ENCODE measurements at regions not wholly inside any gene's neighbourhood (a gene's known extent, or its start where the extent isn't known, plus 50 kb on each side); places are given as distances from the start of the nearest gene placed in this dataset.

- TF ChIP-seq, protein P1, sequence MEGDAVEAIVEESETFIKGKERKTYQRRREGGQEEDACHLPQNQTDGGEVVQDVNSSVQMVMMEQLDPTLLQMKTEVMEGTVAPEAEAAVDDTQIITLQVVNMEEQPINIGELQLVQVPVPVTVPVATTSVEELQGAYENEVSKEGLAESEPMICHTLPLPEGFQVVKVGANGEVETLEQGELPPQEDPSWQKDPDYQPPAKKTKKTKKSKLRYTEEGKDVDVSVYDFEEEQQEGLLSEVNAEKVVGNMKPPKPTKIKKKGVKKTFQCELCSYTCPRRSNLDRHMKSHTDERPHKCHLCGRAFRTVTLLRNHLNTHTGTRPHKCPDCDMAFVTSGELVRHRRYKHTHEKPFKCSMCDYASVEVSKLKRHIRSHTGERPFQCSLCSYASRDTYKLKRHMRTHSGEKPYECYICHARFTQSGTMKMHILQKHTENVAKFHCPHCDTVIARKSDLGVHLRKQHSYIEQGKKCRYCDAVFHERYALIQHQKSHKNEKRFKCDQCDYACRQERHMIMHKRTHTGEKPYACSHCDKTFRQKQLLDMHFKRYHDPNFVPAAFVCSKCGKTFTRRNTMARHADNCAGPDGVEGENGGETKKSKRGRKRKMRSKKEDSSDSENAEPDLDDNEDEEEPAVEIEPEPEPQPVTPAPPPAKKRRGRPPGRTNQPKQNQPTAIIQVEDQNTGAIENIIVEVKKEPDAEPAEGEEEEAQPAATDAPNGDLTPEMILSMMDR (IDR thresholded peaks at IDR 0.05; ENCODE audit: low read depth, low read length): no peak
- H3K4me3 ChIP-seq (ENCODE audit: low read depth, low read length): no peak overlapping the region
Measured at GRCh38 chr18:56509656-56510055, 128.7 kb downstream of the TXNL1 start.

GRCh38 chr18:56508370-56509036 is 129.9 kb downstream of the TXNL1 start:
- H3K4me3 ChIP-seq (ENCODE audit: low read depth, low read length): no peak overlapping the region
- TF ChIP-seq, protein P1 (IDR thresholded peaks at IDR 0.05; ENCODE audit: low read depth, low read length): no peak

DNA sequence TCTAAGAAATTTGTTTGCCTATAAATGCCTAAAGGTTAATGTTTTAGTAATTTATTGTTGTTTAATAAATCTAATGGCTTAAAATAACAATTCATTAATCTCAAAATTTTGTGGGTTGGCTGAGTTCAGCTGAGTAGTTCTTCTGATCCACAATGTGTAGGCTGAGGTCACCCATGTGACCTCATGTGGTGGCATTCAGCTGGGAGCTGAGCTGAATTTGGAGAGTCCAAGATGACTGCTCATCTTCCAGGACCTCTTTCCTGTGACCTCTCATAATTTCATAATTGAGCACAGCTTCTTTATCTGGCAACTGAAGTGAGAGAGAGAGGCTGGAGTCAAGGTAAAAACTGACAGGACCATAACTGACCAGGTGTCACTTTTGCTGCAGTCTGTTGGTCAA is 132.4 kb downstream of the TXNL1 start:
- TF ChIP-seq, protein P1 (IDR thresholded peaks at IDR 0.05; ENCODE audit: low read depth, low read length): no peak
- H3K4me3 ChIP-seq (ENCODE audit: low read depth, low read length): no peak overlapping the region

DNA sequence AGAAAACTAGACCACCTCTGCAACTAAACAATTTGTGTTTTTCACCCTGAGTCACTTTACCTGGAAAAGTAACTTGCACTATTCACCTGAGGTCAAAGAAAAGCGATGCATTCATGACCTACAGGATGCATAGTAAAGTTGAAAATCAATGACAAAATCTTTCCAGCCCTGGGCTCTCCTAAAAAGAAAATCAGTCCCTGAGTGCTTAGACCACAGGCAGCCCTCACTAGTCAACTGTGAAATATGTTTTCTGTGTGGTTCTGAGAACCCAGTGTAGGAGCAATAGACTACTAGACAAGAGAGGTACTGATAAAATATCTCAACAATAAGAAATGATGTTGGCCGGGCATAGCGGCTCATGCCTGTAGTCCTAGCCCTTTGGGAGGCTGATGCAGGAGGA is 133.1 kb downstream of the TXNL1 start:
- no peak overlapping the region for H3K4me3 ChIP-seq (ENCODE audit: low read depth, low read length)
- TF ChIP-seq, protein P1 (IDR thresholded peaks at IDR 0.05; ENCODE audit: low read depth, low read length): no peak

- TF ChIP-seq, protein P1 (IDR thresholded peaks at IDR 0.05; ENCODE audit: low read depth, low read length): no peak
- H3K4me3 ChIP-seq (ENCODE audit: low read depth, low read length): no peak overlapping the region
Measured at GRCh38 chr18:56501896-56502295, 136.5 kb downstream of the TXNL1 start.

DNA sequence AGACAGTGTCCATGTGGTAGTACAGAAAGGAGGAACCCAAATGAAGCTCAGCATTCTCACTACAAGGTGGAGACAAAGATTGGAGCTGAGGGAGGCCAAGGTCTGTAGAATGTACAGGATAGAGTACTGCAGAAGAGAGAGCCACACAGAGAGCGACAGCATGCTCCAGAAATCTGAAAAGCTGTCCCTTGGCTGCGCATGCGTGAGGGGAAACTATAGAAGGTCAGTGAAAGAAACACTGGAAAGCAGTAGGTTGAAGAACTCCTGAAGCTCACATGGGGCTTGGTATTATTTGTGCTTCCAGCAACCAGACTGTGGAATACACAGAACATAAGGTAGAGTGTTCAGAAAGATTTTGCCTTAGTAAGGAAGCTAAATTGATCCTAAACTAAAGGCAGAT is 142.5 kb downstream of the TXNL1 start:
- TF ChIP-seq, protein P1 (IDR thresholded peaks at IDR 0.05; ENCODE audit: low read depth, low read length): no peak
- no peak overlapping the region for H3K4me3 ChIP-seq (ENCODE audit: low read depth, low read length)

GRCh38 chr18:56493531-56493930 is 144.9 kb downstream of the TXNL1 start:
- no peak overlapping the region for H3K4me3 ChIP-seq (ENCODE audit: low read depth, low read length)
- TF ChIP-seq, protein P1 (IDR thresholded peaks at IDR 0.05; ENCODE audit: low read depth, low read length): no peak

All from WI38 (cell line).